Thyroid gland (tissue), 4 donors: ENCODE measurements at regions not wholly inside any gene's neighbourhood (a gene's known extent, or its start where the extent isn't known, plus 50 kb on each side); places are given as distances from the start of the nearest gene placed in this dataset.

Experiments used
- POLR2A ChIP-seq, 2 donors: fragments of 450-650 bp; IDR thresholded peaks; one replicate each; pipeline ENCODE4 v1.6.1; 2017; ENCODE audit warnings: antibody characterized with exemption in 2 of 2, mild to moderate bottlenecking in 2 of 2, moderate library complexity in 1 of 2
- TF ChIP-seq, protein P1 (sequence below), 6 experiments: fragments of 200-600 bp in 3 of 6; fragments of 450-650 bp in 3 of 6; sonication (generic) in 3 of 6; IDR thresholded peaks; one replicate each; pipeline ENCODE4 v1.5.1; 2016 to 2019; ENCODE audit warnings: antibody characterized with exemption in 6 of 6, mild to moderate bottlenecking in 2 of 6, inconsistent platforms in 1 of 6, moderate library complexity in 1 of 6

DNA sequence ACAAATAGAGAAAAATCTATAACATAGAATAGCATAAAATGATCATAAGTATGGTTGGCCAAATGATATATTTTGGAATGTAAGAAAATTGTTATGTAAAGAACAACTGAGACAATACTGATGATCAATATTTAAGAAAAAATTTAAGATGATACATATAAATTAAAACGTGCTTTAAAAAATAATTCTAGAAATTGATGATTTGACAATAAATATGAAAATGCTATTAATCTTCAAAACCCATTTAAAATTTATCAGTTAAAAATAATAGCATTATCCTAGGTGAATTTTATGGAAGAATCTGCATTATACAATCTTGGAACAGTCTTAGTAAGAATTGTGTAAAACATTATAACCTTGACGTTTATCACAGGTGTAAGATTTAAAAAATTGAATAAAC, 95.1 kb upstream of the DACH1 start:
- TF ChIP-seq, protein P1, sequence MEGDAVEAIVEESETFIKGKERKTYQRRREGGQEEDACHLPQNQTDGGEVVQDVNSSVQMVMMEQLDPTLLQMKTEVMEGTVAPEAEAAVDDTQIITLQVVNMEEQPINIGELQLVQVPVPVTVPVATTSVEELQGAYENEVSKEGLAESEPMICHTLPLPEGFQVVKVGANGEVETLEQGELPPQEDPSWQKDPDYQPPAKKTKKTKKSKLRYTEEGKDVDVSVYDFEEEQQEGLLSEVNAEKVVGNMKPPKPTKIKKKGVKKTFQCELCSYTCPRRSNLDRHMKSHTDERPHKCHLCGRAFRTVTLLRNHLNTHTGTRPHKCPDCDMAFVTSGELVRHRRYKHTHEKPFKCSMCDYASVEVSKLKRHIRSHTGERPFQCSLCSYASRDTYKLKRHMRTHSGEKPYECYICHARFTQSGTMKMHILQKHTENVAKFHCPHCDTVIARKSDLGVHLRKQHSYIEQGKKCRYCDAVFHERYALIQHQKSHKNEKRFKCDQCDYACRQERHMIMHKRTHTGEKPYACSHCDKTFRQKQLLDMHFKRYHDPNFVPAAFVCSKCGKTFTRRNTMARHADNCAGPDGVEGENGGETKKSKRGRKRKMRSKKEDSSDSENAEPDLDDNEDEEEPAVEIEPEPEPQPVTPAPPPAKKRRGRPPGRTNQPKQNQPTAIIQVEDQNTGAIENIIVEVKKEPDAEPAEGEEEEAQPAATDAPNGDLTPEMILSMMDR (IDR thresholded peaks at IDR 0.05): no peak
- no peak for TF ChIP-seq POLR2A (IDR thresholded peaks at IDR 0.05)
